ENCODE measurements at regions not wholly inside any gene's neighbourhood (a gene's known extent, or its start where the extent isn't known, plus 50 kb on each side); places are given as distances from the start of the nearest gene placed in this dataset.
"Not testable (repeated sequence)": the region's sequence is repeated elsewhere in the genome, so short reads cannot be mapped to it uniquely, and the experiment has no call there.

GRCh38 chr4:156144961-156145360 lies 191.3 kb upstream of the CTSO start:
- no peak for DNase-seq

GRCh38 chr4:156138781-156139280 lies 185.2 kb upstream of the CTSO start:
- no peak for DNase-seq

- DNase-seq, result peak; percentile 50
These were observed 184.2 kb upstream of the CTSO start for GRCh38 chr4:156137679-156138473.

- DNase-seq, result no peak
These were observed 178.5 kb upstream of the CTSO start for GRCh38 chr4:156132196-156132595.

GRCh38 chr4:156128616-156129015 lies 174.9 kb upstream of the CTSO start:
- no peak for DNase-seq

GRCh38 chr4:156118507-156119220 lies 165.0 kb upstream of the CTSO start:
- no peak for DNase-seq

GRCh38 chr4:156117743-156118142 lies 164.1 kb upstream of the CTSO start:
- no peak for DNase-seq

- DNase-seq, result no peak
These were observed 163.3 kb upstream of the CTSO start for GRCh38 chr4:156116991-156117390.

- DNase-seq, result peak; percentile 31
These were observed 159.6 kb upstream of the CTSO start for GRCh38 chr4:156113138-156113765.

- DNase-seq, result no peak
These were observed 158.0 kb upstream of the CTSO start for GRCh38 chr4:156111686-156112085.

- DNase-seq, result no peak
These were observed 156.6 kb upstream of the CTSO start for GRCh38 chr4:156109943-156110900.

- DNase-seq, result not testable (repeated sequence)
These were observed 155.4 kb upstream of the CTSO start for GRCh38 chr4:156109087-156109486.

- no peak for DNase-seq
These were observed 149.6 kb upstream of the CTSO start for GRCh38 chr4:156103311-156103710.

- DNase-seq, result no peak
These were observed 148.7 kb upstream of the CTSO start for GRCh38 chr4:156102411-156102810.

- no peak for DNase-seq
These were observed 147.9 kb upstream of the CTSO start for GRCh38 chr4:156101571-156101970.

- DNase-seq, result no peak
These were observed 147.0 kb upstream of the CTSO start for GRCh38 chr4:156100651-156101050.

- DNase-seq, result no peak
These were observed 145.1 kb upstream of the CTSO start for GRCh38 chr4:156098805-156099204.

GRCh38 chr4:156085100-156085499 lies 131.4 kb upstream of the CTSO start:
- DNase-seq, result no peak

- no peak for DNase-seq
These were observed 130.7 kb upstream of the CTSO start for GRCh38 chr4:156084373-156084772.

GRCh38 chr4:156073976-156074375 lies 120.3 kb upstream of the CTSO start:
- DNase-seq, result no peak

- DNase-seq, result no peak
These were observed 107.0 kb upstream of the CTSO start for GRCh38 chr4:156060661-156061060.

GRCh38 chr4:156053174-156053573 lies 99.5 kb upstream of the CTSO start:
- no peak for DNase-seq

GRCh38 chr4:156052116-156052515 lies 98.5 kb upstream of the CTSO start:
- no peak for DNase-seq
